B cell (primary cell): ENCODE measurements at regions not wholly inside any gene's neighbourhood (a gene's known extent, or its start where the extent isn't known, plus 50 kb on each side); places are given as distances from the start of the nearest gene placed in this dataset.

Source experiments
- ATAC-seq: fragments of 200-7000 bp; cut with Tn5 transposase; one replicate; pipeline ENCODE4 v1.10.0; 2021; ENCODE audit warnings: low read depth, mild to moderate bottlenecking, moderate number of reproducible peaks, moderate library complexity
- CTCF ChIA-PET: fragments of 350-600 bp; sonication (Branson Sonifier 250); formaldehyde crosslinking; loops from one replicate; lab custom pipeline; 2021; ENCODE audit warnings: antibody characterized with exemption, inconsistent platforms; lab: Charles Lee
- POLR2A ChIA-PET: fragments of 350-600 bp; sonication (Branson Sonifier 250); formaldehyde crosslinking; loops from one replicate; lab custom pipeline; 2021; ENCODE audit warnings: antibody characterized with exemption; lab: Charles Lee
- DNase-seq: peaks from one replicate; pipeline ENCODE4 v3.0.0; 2013
- H2AFZ ChIP-seq: 2 replicates; pipeline ENCODE4 v1.6.1; 2012; ENCODE audit warnings: mild to moderate bottlenecking, low read depth, low read length; ENCODE audit not compliant: insufficient read depth, poor library complexity, severe bottlenecking
- H3K27ac ChIP-seq, 2 donors: 1 replicate in 1 of 2; 2 replicates in 1 of 2; pipeline ENCODE4 v1.5.1; 2012 to 2013; ENCODE audit warnings: low read length in 2 of 2, mild to moderate bottlenecking in 2 of 2, moderate library complexity in 1 of 2
- H3K27me3 ChIP-seq, 4 experiments: fragments of 200-600 bp in 1 of 4; sonication (generic) in 1 of 4; replicated peaks in 1 of 4; 1 replicate in 2 of 4; 2 replicates in 2 of 4; pipeline versions ENCODE4 v1.6.1 to v1.7.0; 2013 to 2016; ENCODE audit warnings: low read length in 3 of 4, mild to moderate bottlenecking in 2 of 4, mixed read lengths in 1 of 4, moderate library complexity in 1 of 4; ENCODE audit not compliant: insufficient read depth in 4 of 4, control insufficient read depth in 3 of 4; ENCODE audit errors: control extremely low read depth in 1 of 4
- H3K36me3 ChIP-seq, 2 experiments: replicated peaks in 1 of 2; 1 replicate in 1 of 2; 2 replicates in 1 of 2; pipeline versions ENCODE4 v1.6.1 to v1.7.1; 2013; ENCODE audit warnings: low read length in 1 of 2; ENCODE audit not compliant: insufficient read depth in 2 of 2, control insufficient read depth in 1 of 2; ENCODE audit errors: control extremely low read depth in 1 of 2, extremely low read depth in 1 of 2
- H3K4me1 ChIP-seq, 2 donors: fragments of 200-600 bp in 1 of 2; sonication (generic) in 1 of 2; 1 replicate in 1 of 2; 2 replicates in 1 of 2; pipeline versions ENCODE4 v1.5.1 to v1.6.1; 2013 to 2017; ENCODE audit warnings: low read length in 2 of 2; ENCODE audit not compliant: control insufficient read depth in 2 of 2, insufficient read depth in 2 of 2
- H3K4me2 ChIP-seq: replicated peaks from 2 replicates; pipeline ENCODE3; 2012; ENCODE audit warnings: mild to moderate bottlenecking, low read depth, low read length; ENCODE audit not compliant: poor library complexity, severe bottlenecking
- H3K4me3 ChIP-seq, 5 experiments: fragments of 200-600 bp in 1 of 5; sonication (generic) in 1 of 5; 1 replicate in 3 of 5; 2 replicates in 2 of 5; pipeline versions ENCODE4 v1.5.1 to v1.7.0; 2011 to 2016; ENCODE audit warnings: low read length in 4 of 5, mild to moderate bottlenecking in 4 of 5, low read depth in 2 of 5, control low read depth in 1 of 5, moderate library complexity in 1 of 5; ENCODE audit not compliant: insufficient read depth in 1 of 5; ENCODE audit errors: control extremely low read depth in 1 of 5, extremely low read depth in 1 of 5
- H3K79me2 ChIP-seq: fragments of 200-600 bp; sonication (generic); one replicate; pipeline ENCODE4 v1.6.0; 2016; ENCODE audit warnings: low read length; ENCODE audit not compliant: control insufficient read depth, insufficient read depth
- H3K9ac ChIP-seq: fragments of 200-600 bp; sonication (generic); 2 replicates; pipeline ENCODE4 v1.6.1; 2017; ENCODE audit warnings: mild to moderate bottlenecking, low read length, moderate library complexity
- H3K9me3 ChIP-seq, 3 donors: one replicate each; pipeline versions ENCODE4 v1.6.1 to v1.7.1; 2013; ENCODE audit warnings: low read length in 2 of 3; ENCODE audit not compliant: control insufficient read depth in 2 of 3, insufficient read depth in 1 of 3; ENCODE audit errors: control extremely low read depth in 1 of 3
- H4K20me1 ChIP-seq: 2 replicates; pipeline ENCODE4 v1.6.0; 2012; ENCODE audit warnings: mild to moderate bottlenecking, low read length; ENCODE audit not compliant: insufficient read depth, control insufficient read depth, poor library complexity, severe bottlenecking
- H3K27ac Mint-ChIP-seq: one replicate; pipeline ENCODE4 v1.8.0; 2021; ENCODE audit warnings: mixed read lengths
- H3K27me3 Mint-ChIP-seq: one replicate; pipeline ENCODE4 v1.8.0; 2021; ENCODE audit warnings: mixed read lengths
- H3K4me1 Mint-ChIP-seq: one replicate; pipeline ENCODE4 v1.8.0; 2021; ENCODE audit warnings: mixed read lengths
- H3K4me3 Mint-ChIP-seq: one replicate; pipeline ENCODE4 v1.8.0; 2021; ENCODE audit warnings: mixed read lengths
- H3K9me3 Mint-ChIP-seq: one replicate; pipeline ENCODE4 v1.8.0; 2022; ENCODE audit warnings: mixed read lengths; ENCODE audit not compliant: insufficient read depth
- CTCF ChIP-seq: fragments of 200-600 bp; IDR thresholded peaks from one replicate; pipeline ENCODE4 v1.8.0; 2022; ENCODE audit warnings: antibody characterized with exemption, mild to moderate bottlenecking
- EZH2 ChIP-seq: IDR thresholded peaks from 2 replicates; pipeline ENCODE4 v1.6.1; 2012; ENCODE audit warnings: borderline replicate concordance, low read depth, mild to moderate bottlenecking, moderate library complexity, low read length; ENCODE audit not compliant: insufficient read depth, poor library complexity, severe bottlenecking
- WGBS: methylation state at CpG from one replicate; pipeline ENCODE4 v1.1.5; 2013; ENCODE audit warnings: missing lambda C conversion rate; ENCODE audit not compliant: insufficient coverage; 5-methylcytosine and 5-hydroxymethylcytosine counted together
- intact Hi-C: fragments of 100-400 bp; cut with micrococcal nuclease; formaldehyde crosslinking; loops from one replicate; pipeline ENCODE4 v1.10.0; 2022

DNA sequence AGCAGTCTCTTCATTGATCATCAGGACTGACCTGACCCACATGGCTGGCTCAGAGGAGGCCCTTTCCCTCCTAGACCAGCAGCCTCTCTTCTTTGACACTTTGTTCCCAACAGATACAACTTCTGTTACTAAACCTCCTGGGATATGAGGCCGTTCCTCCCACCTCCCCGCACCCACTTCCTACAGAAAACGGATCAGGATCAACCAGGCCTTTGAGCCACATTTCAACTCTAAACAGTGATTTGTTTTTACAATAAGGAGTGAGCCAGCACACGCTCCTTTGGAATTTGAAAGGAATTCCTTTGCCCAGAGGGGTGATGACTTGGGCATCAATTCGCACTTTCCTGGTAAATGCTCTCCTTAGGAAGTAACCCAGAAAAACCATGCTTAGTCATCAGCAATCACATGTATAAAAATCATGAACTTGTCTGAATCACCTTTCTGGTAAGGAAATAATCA lies 180.4 kb downstream of the FAM124B start:
- H3K9me3 Mint-ChIP-seq, result no peaks in the 10 kb centered on the region
- intact Hi-C loops, result no loop called here
- H3K27me3 ChIP-seq, result peaks cover 0 to 2% (median 0%) of the 10 kb centered on the region in 4 experiments
- H4K20me1 ChIP-seq, result no peaks in the 10 kb centered on the region
- H3K4me1 Mint-ChIP-seq, result no peaks in the 10 kb centered on the region
- DNase-seq, result no peak
- TF ChIP-seq EZH2 (no peak), CTCF (no peak)
- H3K36me3 ChIP-seq, result no peaks in the 10 kb centered on the region
- H3K27ac Mint-ChIP-seq, result no peak overlapping the region
- H3K79me2 ChIP-seq, result no peaks in the 10 kb centered on the region
- no peak overlapping the region for H3K4me3 ChIP-seq
- no peak overlapping the region for H3K9ac ChIP-seq
- H3K4me1 ChIP-seq, result no peaks in the 10 kb centered on the region
- no peaks in the 10 kb centered on the region for H3K9me3 ChIP-seq
- H3K27ac ChIP-seq, result no peak overlapping the region
- WGBS, result 93% methylated on average over 2 of the region's 5 CpGs
- CTCF ChIA-PET, result no interaction called here
- H3K4me3 Mint-ChIP-seq, result no peak overlapping the region
- H3K27me3 Mint-ChIP-seq, result peaks cover 26% of the 10 kb centered on the region
- H3K4me2 ChIP-seq, result no peak overlapping the region
- POLR2A ChIA-PET, result no interaction called here
- ATAC-seq, result no peak
- no peak overlapping the region for H2AFZ ChIP-seq

DNA sequence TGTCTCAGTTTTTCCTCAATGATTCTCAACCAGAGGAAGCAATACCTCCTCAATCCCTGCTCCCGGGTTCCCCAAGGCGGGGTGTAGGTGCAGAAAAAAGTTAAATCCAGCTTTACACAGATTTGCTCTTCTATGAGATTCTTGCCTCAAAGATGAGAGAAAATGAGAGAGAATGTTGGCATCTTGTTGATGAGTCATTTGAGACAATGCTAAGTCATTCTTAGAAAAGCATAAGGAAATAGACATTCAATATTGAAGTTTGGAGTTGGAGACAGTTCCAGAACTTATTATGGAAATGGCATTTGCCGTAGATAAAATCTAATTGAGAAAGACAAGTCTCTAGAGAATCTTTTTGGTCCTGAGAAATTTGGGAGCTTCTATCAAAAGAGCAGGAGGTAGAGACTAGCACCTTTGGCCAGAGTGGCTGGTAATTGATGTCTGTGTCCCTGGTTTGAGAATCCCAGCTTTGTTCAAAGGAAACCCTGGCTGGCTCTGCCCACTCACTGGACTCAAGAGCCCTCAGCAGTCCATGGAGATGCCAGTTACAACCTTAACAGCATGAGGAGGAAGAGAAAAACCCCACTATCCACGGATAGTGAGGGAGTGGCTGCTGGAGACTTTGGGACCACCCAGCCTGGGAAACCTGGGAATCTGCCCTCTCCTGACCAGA lies 181.2 kb downstream of the FAM124B start:
- Histone ChIP-seq H3K36me3 (no peaks in the 10 kb centered on the region), H3K4me1 (no peaks in the 10 kb centered on the region), H3K27me3 (peaks cover 0 to 2% (median 0%) of the 10 kb centered on the region in 4 experiments), H3K4me3 (no peak overlapping the region), H3K79me2 (no peaks in the 10 kb centered on the region), H3K9ac (no peak overlapping the region), H3K27ac (no peak overlapping the region), H3K9me3 (no peaks in the 10 kb centered on the region), H4K20me1 (no peaks in the 10 kb centered on the region), H2AFZ (no peak overlapping the region), H3K4me2 (no peak overlapping the region)
- H3K27ac Mint-ChIP-seq, result no peak overlapping the region
- peaks cover 21% of the 10 kb centered on the region for H3K27me3 Mint-ChIP-seq
- intact Hi-C loops, result no loop called here
- H3K4me3 Mint-ChIP-seq, result no peak overlapping the region
- 75% methylated on average over 1 of the region's 4 CpGs for WGBS
- DNase-seq (no peak), ATAC-seq (no peak)
- H3K4me1 Mint-ChIP-seq, result no peaks in the 10 kb centered on the region
- POLR2A ChIA-PET, result no interaction called here
- TF ChIP-seq CTCF (no peak), EZH2 (no peak)
- CTCF ChIA-PET, result no interaction called here
- no peaks in the 10 kb centered on the region for H3K9me3 Mint-ChIP-seq
